Astrocyte of the cerebellum (primary cell): ENCODE measurements at regions not wholly inside any gene's neighbourhood (a gene's known extent, or its start where the extent isn't known, plus 50 kb on each side); places are given as distances from the start of the nearest gene placed in this dataset.

Experiments used
- DNase-seq: peaks from one replicate; pipeline ENCODE4 v3.0.0-alpha.2; 2011; ENCODE audit warnings: low read depth
- H3K4me3 ChIP-seq: 2 replicates; pipeline ENCODE4 v1.5.1; 2011; ENCODE audit warnings: mild to moderate bottlenecking, low read depth, low read length, moderate library complexity
- CTCF ChIP-seq: IDR thresholded peaks from 2 replicates; pipeline ENCODE4 v1.5.1; 2012; ENCODE audit warnings: low read length, low read depth, moderate library complexity, mild to moderate bottlenecking; ENCODE audit errors: missing control alignments
- in situ Hi-C: cut with HindIII; loops from 2 replicates; pipeline ENCODE4 v1.10.0; 2017; ENCODE audit warnings: low sequenced_read_pairs

GRCh38 chr4:99715286-99715685 lies 57.7 kb upstream of the C4orf54 start:
- in situ Hi-C loops = no loop called here
- DNase-seq = no peak
- no peak overlapping the region for H3K4me3 ChIP-seq
- no peak for TF ChIP-seq CTCF

- DNase-seq = no peak
- TF ChIP-seq CTCF = no peak
- in situ Hi-C loops = no loop called here
- no peak overlapping the region for H3K4me3 ChIP-seq
Observed at GRCh38 chr4:99714179-99714578, 56.6 kb upstream of the C4orf54 start.

- DNase-seq = no peak
- in situ Hi-C loops = no loop called here
- no peak overlapping the region for H3K4me3 ChIP-seq
- no peak for TF ChIP-seq CTCF
Observed at GRCh38 chr4:99712530-99712929, 54.9 kb upstream of the C4orf54 start.

- TF ChIP-seq CTCF = no peak
- H3K4me3 ChIP-seq = no peak overlapping the region
- DNase-seq = no peak
- in situ Hi-C loops = no loop called here
Observed at GRCh38 chr4:99712099-99712498, 54.5 kb upstream of the C4orf54 start.

- no peak for DNase-seq
- in situ Hi-C loops = no loop called here
- H3K4me3 ChIP-seq = no peak overlapping the region
- TF ChIP-seq CTCF = no peak
Observed at GRCh38 chr4:99711657-99712056, 54.0 kb upstream of the C4orf54 start.

GRCh38 chr4:99710681-99711345 lies 53.2 kb upstream of the C4orf54 start:
- no peak for TF ChIP-seq CTCF
- in situ Hi-C loops = no loop called here
- no peak overlapping the region for H3K4me3 ChIP-seq
- DNase-seq = no peak
